ENCODE measurements at regions not wholly inside any gene's neighbourhood (a gene's known extent, or its start where the extent isn't known, plus 50 kb on each side); places are given as distances from the start of the nearest gene placed in this dataset.

DNA sequence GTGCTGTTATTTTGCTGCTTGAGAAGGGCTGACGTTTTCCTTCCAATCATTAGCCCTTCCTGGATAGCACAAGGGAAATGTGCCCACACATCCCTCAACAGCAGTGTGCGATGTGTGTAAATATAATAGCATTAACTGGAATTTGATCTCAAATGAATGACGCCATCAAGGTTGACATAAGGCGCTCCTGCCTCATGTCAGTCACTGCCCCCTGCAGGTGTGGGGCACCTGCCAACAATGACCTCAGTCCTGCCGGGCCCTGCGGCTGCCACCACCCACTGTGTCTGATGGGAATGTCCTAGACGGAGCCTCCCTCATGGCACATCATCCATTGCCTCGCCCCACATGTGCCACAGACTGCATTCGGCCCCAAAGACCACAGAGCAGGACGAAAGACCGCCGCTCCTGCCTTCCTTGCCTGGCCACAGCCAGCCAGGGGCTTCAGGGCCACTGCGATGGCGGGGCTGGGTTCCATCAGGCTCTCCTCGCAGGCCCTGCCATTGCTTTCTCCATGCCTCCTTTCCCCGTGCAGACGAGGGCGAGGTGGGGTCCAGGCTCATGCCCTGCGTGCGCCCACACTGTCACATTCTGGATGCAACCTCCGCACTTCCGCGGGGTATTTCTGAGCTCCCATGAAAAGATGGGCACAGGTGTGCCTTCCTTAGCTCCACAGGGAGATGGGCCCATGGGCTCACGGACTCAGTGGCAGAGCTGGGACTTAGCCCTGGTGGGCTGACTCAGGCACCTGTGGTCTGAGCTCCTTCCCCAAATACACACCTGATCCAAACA, 146.7 kb downstream of the SOX1 start:
- Mint-ChIP-seq H3K9me3 (no peaks in the 10 kb centered on the region), H3K4me3 (no peak overlapping the region), H3K4me1 (no peaks in the 10 kb centered on the region), H3K36me3 (no peaks in the 10 kb centered on the region), H3K27ac (no peak overlapping the region), H3K27me3 (peaks cover 2 to 3% of the 10 kb centered on the region in 2 donors)
- Histone ChIP-seq H3K36me3 (ENCODE audit: control insufficient read depth in 2 of 2, extremely low read depth in 1 of 2, insufficient read depth in 1 of 2, low read length in 1 of 2) (no peaks in the 10 kb centered on the region), H3K27ac (ENCODE audit: low read length) (no peak overlapping the region), H3K27me3 (replicated peaks in 1 of 2; ENCODE audit: control insufficient read depth in 2 of 2, extremely low read depth in 1 of 2, insufficient read depth in 2 of 2, low read length in 1 of 2) (peaks cover 0 to 13% of the 10 kb centered on the region in 2 experiments), H3K4me1 (ENCODE audit: control insufficient read depth in 1 of 2, extremely low read depth in 1 of 2, insufficient read depth in 2 of 2, low read length in 2 of 2) (no peaks in the 10 kb centered on the region), H3K9me3 (no peaks in the 10 kb centered on the region), H3K4me3 (ENCODE audit: control insufficient read depth in 1 of 2, extremely low read depth in 1 of 2, low read length in 1 of 2) (no peak overlapping the region)
- DNase-seq (no peak), ATAC-seq (replicated peaks in 1 of 4) (no peak)
- ChIA-PET CTCF (no interaction called here), POLR2A (no interaction called here)
- WGBS (ENCODE audit: insufficient coverage): 83% methylated on average over 21 of the region's 24 CpGs

- ATAC-seq (replicated peaks in 1 of 4) (no peak), DNase-seq (no peak)
- no peaks in the 10 kb centered on the region for H3K4me1 ChIP-seq (ENCODE audit: control insufficient read depth in 1 of 2, extremely low read depth in 1 of 2, insufficient read depth in 2 of 2, low read length in 2 of 2)
- Mint-ChIP-seq H3K4me1 (no peaks in the 10 kb centered on the region), H3K27me3 (no peaks in the 10 kb centered on the region), H3K36me3 (no peaks in the 10 kb centered on the region), H3K27ac (no peak overlapping the region), H3K9me3 (no peaks in the 10 kb centered on the region), H3K4me3 (no peak overlapping the region)
- 71% methylated on average over 19 of the region's 19 CpGs for WGBS (ENCODE audit: insufficient coverage)
- H3K36me3 ChIP-seq (ENCODE audit: control insufficient read depth in 2 of 2, extremely low read depth in 1 of 2, insufficient read depth in 1 of 2, low read length in 1 of 2): no peaks in the 10 kb centered on the region
- CTCF ChIA-PET: no interaction called here
- no peaks in the 10 kb centered on the region for H3K9me3 ChIP-seq
- H3K27me3 ChIP-seq (replicated peaks in 1 of 2; ENCODE audit: control insufficient read depth in 2 of 2, extremely low read depth in 1 of 2, insufficient read depth in 2 of 2, low read length in 1 of 2): peaks cover 0 to 4% of the 10 kb centered on the region in 2 experiments
- H3K4me3 ChIP-seq (ENCODE audit: control insufficient read depth in 1 of 2, extremely low read depth in 1 of 2, low read length in 1 of 2): no peak overlapping the region
- POLR2A ChIA-PET: no interaction called here
- H3K27ac ChIP-seq (ENCODE audit: low read length): no peak overlapping the region
Measured at GRCh38 chr13:112215871-112216270, 148.9 kb downstream of the SOX1 start.

GRCh38 chr13:112217431-112217830, 150.5 kb downstream of the SOX1 start:
- POLR2A ChIA-PET: no interaction called here
- Histone ChIP-seq H3K4me3 (ENCODE audit: control insufficient read depth in 1 of 2, extremely low read depth in 1 of 2, low read length in 1 of 2) (no peak overlapping the region), H3K9me3 (no peaks in the 10 kb centered on the region), H3K27ac (ENCODE audit: low read length) (no peak overlapping the region), H3K27me3 (replicated peaks in 1 of 2; ENCODE audit: control insufficient read depth in 2 of 2, extremely low read depth in 1 of 2, insufficient read depth in 2 of 2, low read length in 1 of 2) (peaks cover 0 to 4% of the 10 kb centered on the region in 2 experiments), H3K4me1 (ENCODE audit: control insufficient read depth in 1 of 2, extremely low read depth in 1 of 2, insufficient read depth in 2 of 2, low read length in 2 of 2) (no peaks in the 10 kb centered on the region), H3K36me3 (ENCODE audit: control insufficient read depth in 2 of 2, extremely low read depth in 1 of 2, insufficient read depth in 1 of 2, low read length in 1 of 2) (no peaks in the 10 kb centered on the region)
- Mint-ChIP-seq H3K9me3 (no peaks in the 10 kb centered on the region), H3K4me3 (no peak overlapping the region), H3K36me3 (no peaks in the 10 kb centered on the region), H3K27me3 (no peaks in the 10 kb centered on the region), H3K4me1 (no peaks in the 10 kb centered on the region), H3K27ac (no peak overlapping the region)
- CTCF ChIA-PET: no interaction called here
- DNase-seq (no peak), ATAC-seq (replicated peaks in 1 of 4) (no peak)
- WGBS (ENCODE audit: insufficient coverage): 89% methylated on average over 7 of the region's 7 CpGs

DNA sequence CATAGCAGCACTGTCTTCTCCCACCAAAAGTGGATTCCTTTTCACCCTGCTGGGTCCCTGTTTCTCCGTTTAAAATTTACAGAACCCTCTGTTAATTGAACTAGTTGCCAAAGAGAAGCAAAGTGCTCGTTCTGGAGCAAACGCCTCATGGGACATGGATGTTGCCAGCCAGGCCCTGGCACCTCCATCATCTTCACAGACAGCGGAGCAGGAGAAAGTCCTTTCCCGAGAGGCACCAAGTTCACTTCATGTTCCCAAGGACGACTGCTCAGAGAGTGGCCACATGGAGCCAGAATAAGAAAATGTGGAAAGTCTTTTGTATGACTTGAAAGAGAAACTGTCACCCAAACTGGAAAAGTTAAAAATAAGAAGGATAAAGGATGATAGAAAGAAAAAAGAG, 151.5 kb downstream of the SOX1 start:
- DNase-seq (no peak), ATAC-seq (replicated peaks in 1 of 4) (no peak)
- Histone ChIP-seq H3K36me3 (ENCODE audit: control insufficient read depth in 2 of 2, extremely low read depth in 1 of 2, insufficient read depth in 1 of 2, low read length in 1 of 2) (no peaks in the 10 kb centered on the region), H3K9me3 (no peaks in the 10 kb centered on the region), H3K27ac (ENCODE audit: low read length) (no peak overlapping the region), H3K4me1 (ENCODE audit: control insufficient read depth in 1 of 2, extremely low read depth in 1 of 2, insufficient read depth in 2 of 2, low read length in 2 of 2) (no peaks in the 10 kb centered on the region), H3K4me3 (ENCODE audit: control insufficient read depth in 1 of 2, extremely low read depth in 1 of 2, low read length in 1 of 2) (no peak overlapping the region), H3K27me3 (replicated peaks in 1 of 2; ENCODE audit: control insufficient read depth in 2 of 2, extremely low read depth in 1 of 2, insufficient read depth in 2 of 2, low read length in 1 of 2) (peaks cover 0 to 4% of the 10 kb centered on the region in 2 experiments)
- 79% methylated on average over 4 of the region's 6 CpGs for WGBS (ENCODE audit: insufficient coverage)
- Mint-ChIP-seq H3K4me3 (no peak overlapping the region), H3K4me1 (no peaks in the 10 kb centered on the region), H3K9me3 (no peaks in the 10 kb centered on the region), H3K27me3 (no peaks in the 10 kb centered on the region), H3K27ac (no peak overlapping the region), H3K36me3 (no peaks in the 10 kb centered on the region)
- POLR2A ChIA-PET: no interaction called here
- CTCF ChIA-PET: interaction anchor here in 1 of 2 donors (0.5 kb wide), 1 partner anchor 1905 kb away, joined by 3 read pairs; no protein-coding TSS in a partner anchor

DNA sequence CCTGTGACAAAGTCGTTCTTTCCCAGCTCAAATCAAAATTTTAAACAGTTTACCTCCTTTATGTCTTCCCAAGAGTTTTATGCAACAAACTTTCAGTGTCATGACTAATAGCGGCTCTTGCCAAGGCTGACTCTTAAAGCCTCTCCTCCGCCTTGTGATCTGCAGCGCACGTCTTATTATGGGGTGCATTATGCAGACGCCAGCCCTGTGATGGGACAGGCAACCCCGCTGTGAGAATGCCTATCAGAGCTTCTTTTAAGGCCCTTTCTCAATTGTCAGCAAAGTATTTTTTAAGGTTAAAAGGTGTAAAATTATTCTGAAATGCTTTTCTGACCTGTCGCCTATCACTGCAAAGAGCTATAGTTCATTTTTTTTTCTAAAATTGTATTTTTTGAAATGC, 152.8 kb downstream of the SOX1 start:
- Mint-ChIP-seq H3K9me3 (no peaks in the 10 kb centered on the region), H3K27me3 (no peaks in the 10 kb centered on the region), H3K4me1 (no peaks in the 10 kb centered on the region), H3K36me3 (no peaks in the 10 kb centered on the region), H3K4me3 (no peak overlapping the region), H3K27ac (no peak overlapping the region)
- Histone ChIP-seq H3K27me3 (replicated peaks in 1 of 2; ENCODE audit: control insufficient read depth in 2 of 2, extremely low read depth in 1 of 2, insufficient read depth in 2 of 2, low read length in 1 of 2) (peaks cover 0 to 4% of the 10 kb centered on the region in 2 experiments), H3K36me3 (ENCODE audit: control insufficient read depth in 2 of 2, extremely low read depth in 1 of 2, insufficient read depth in 1 of 2, low read length in 1 of 2) (no peaks in the 10 kb centered on the region), H3K9me3 (no peaks in the 10 kb centered on the region), H3K4me3 (ENCODE audit: control insufficient read depth in 1 of 2, extremely low read depth in 1 of 2, low read length in 1 of 2) (no peak overlapping the region), H3K4me1 (ENCODE audit: control insufficient read depth in 1 of 2, extremely low read depth in 1 of 2, insufficient read depth in 2 of 2, low read length in 2 of 2) (no peaks in the 10 kb centered on the region), H3K27ac (ENCODE audit: low read length) (no peak overlapping the region)
- ChIA-PET POLR2A (no interaction called here), CTCF (interaction anchor here (0.6 kb wide), 2 partner anchors 143 to 277 kb away, joined by 3 to 7 read pairs; no protein-coding TSS in a partner anchor)
- WGBS (ENCODE audit: insufficient coverage): 91% methylated on average over 5 of the region's 8 CpGs
- ATAC-seq (replicated peaks in 1 of 4) (no peak), DNase-seq (no peak)

DNA sequence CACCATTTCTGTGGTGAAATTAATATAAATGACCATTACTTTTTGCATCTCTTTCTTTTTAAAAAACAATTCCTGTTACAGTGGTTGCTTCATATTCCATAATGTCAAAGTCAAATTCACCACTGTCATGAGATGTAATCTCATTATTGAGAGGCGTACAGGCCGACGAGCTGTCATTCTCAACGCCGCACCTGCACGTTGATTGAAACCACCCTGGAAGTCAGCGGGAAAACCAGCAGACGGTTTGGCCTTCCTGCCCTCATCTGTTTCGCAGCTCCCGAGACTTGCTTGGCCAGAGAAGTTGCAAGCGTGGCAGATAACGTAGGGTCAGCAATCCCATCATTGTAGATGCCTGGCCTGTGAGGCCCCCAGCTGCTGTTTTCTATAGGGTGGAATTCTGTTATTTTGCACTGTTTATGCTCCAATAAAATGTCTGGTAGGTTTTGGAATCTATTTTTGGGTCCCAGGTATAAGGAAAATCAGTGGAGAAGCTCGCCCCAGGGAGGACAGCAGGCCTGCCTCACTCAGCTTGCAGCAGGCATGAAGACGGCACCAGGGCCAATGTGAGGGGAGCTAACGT, 153.4 kb downstream of the SOX1 start:
- Histone ChIP-seq H3K27ac (ENCODE audit: low read length) (no peak overlapping the region), H3K4me1 (ENCODE audit: control insufficient read depth in 1 of 2, extremely low read depth in 1 of 2, insufficient read depth in 2 of 2, low read length in 2 of 2) (no peaks in the 10 kb centered on the region), H3K9me3 (no peaks in the 10 kb centered on the region), H3K36me3 (ENCODE audit: control insufficient read depth in 2 of 2, extremely low read depth in 1 of 2, insufficient read depth in 1 of 2, low read length in 1 of 2) (no peaks in the 10 kb centered on the region), H3K27me3 (replicated peaks in 1 of 2; ENCODE audit: control insufficient read depth in 2 of 2, extremely low read depth in 1 of 2, insufficient read depth in 2 of 2, low read length in 1 of 2) (peaks cover 0 to 4% of the 10 kb centered on the region in 2 experiments), H3K4me3 (ENCODE audit: control insufficient read depth in 1 of 2, extremely low read depth in 1 of 2, low read length in 1 of 2) (no peak overlapping the region)
- H3K4me3 Mint-ChIP-seq: no peak overlapping the region
- POLR2A ChIA-PET: no interaction called here
- no peaks in the 10 kb centered on the region for H3K36me3 Mint-ChIP-seq
- no peak overlapping the region for H3K27ac Mint-ChIP-seq
- no peaks in the 10 kb centered on the region for H3K4me1 Mint-ChIP-seq
- H3K27me3 Mint-ChIP-seq: no peaks in the 10 kb centered on the region
- CTCF ChIA-PET: no interaction called here
- WGBS (ENCODE audit: insufficient coverage): 82% methylated on average over 15 of the region's 15 CpGs
- ATAC-seq (replicated peaks in 1 of 4) (no peak), DNase-seq (no peak)
- no peaks in the 10 kb centered on the region for H3K9me3 Mint-ChIP-seq
